ENCODE measurements at regions not wholly inside any gene's neighbourhood (a gene's known extent, or its start where the extent isn't known, plus 50 kb on each side); places are given as distances from the start of the nearest gene placed in this dataset.
A peak's percentile ranks its signal among the peaks of the same experiment; 100 is the strongest.

DNA sequence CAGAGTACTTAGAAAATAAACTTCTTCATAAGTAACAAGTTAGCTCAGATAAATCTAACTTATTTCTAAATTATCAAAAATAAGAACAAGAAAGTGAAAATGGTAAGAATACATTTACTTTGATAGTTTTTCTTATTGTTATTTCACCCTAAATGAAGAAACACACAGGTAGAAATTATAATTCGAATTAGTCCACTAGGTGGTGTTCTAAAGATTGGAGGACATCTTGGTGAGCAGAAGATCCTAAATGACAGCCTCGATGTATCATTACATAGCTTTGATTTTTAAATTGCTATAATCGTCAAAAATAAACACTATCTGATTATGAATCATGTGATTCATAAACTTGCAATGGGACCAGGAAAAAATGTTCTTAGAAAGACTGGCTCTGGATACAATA, 280.8 kb upstream of the UBE2E2 start:
- no peak for TF ChIP-seq EZH2phosphoT487 (IDR thresholded peaks at IDR 0.05; ENCODE audit: borderline replicate concordance, low read length)
- TF ChIP-seq, protein P1, sequence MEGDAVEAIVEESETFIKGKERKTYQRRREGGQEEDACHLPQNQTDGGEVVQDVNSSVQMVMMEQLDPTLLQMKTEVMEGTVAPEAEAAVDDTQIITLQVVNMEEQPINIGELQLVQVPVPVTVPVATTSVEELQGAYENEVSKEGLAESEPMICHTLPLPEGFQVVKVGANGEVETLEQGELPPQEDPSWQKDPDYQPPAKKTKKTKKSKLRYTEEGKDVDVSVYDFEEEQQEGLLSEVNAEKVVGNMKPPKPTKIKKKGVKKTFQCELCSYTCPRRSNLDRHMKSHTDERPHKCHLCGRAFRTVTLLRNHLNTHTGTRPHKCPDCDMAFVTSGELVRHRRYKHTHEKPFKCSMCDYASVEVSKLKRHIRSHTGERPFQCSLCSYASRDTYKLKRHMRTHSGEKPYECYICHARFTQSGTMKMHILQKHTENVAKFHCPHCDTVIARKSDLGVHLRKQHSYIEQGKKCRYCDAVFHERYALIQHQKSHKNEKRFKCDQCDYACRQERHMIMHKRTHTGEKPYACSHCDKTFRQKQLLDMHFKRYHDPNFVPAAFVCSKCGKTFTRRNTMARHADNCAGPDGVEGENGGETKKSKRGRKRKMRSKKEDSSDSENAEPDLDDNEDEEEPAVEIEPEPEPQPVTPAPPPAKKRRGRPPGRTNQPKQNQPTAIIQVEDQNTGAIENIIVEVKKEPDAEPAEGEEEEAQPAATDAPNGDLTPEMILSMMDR (conservative IDR thresholded peaks at IDR 0.05; ENCODE audit: low read depth, low read length), result peak; percentile 74
- Histone ChIP-seq H3K27ac (ENCODE audit: low read length) (no peak overlapping the region), H3K79me2 (ENCODE audit: low read length) (no peaks in the 10 kb centered on the region), H4K20me1 (ENCODE audit: low read length) (no peaks in the 10 kb centered on the region), H3K27me3 (ENCODE audit: low read length) (no peaks in the 10 kb centered on the region), H3K9me2 (replicated peaks; ENCODE audit: low read length) (no peaks in the 10 kb centered on the region), H3K4me3 (ENCODE audit: low read length) (no peak overlapping the region), H3K36me3 (ENCODE audit: low read depth, low read length) (no peaks in the 10 kb centered on the region), H3K9ac (ENCODE audit: low read length) (no peak overlapping the region), H3K4me2 (ENCODE audit: low read length) (0 out of 2 replicates have a peak overlapping the region, but pooled peaks have one; percentile 81), H3K9me3 (ENCODE audit: low read length) (no peaks in the 10 kb centered on the region), H3K4me1 (ENCODE audit: insufficient read depth, low read length) (peaks cover 34% of the 10 kb centered on the region), H2AFZ (ENCODE audit: low read length) (no peak overlapping the region), H3F3A (ENCODE audit: low read length, unreplicated experiment) (peaks cover 4% of the 10 kb centered on the region)
- DNase-seq, result peak; percentile 71
- BruUV-seq (replicated peaks), result no TSS peak
- intact Hi-C loops (cut with micrococcal nuclease), result loop anchor here (1.0 to 5.0 kb wide), 5 partner anchors 38 to 350 kb away; partner anchors contain the start of gene UBE2E2
- ChIA-PET CTCF (no interaction called here), POLR2A (ENCODE audit: unreplicated experiment) (no interaction called here)
- ATAC-seq, result peak; percentile 43

DNA sequence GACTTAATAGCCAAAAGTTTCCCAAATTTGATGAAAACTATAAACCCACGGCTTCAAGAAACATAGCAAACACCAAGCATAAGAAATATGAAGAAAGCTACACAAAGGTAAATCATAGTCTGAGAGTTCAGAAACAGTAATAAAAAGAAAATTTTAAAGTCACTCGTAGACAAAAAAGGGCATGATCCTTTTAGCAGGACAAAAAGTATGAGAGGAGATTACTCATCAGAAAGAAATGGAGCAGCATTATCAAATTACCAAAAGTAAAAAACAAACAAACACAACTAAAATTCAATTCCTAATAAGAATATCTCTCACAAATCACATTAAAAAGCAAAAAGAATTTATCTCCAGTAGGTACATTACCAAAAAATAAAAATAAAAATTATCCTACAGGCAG, 279.4 kb upstream of the UBE2E2 start:
- ChIA-PET POLR2A (ENCODE audit: unreplicated experiment) (no interaction called here), CTCF (interaction anchor here (0.7 to 1.0 kb wide), 2 partner anchors 37 to 467 kb away, joined by 4 to 7 read pairs; no protein-coding TSS in a partner anchor)
- DNase-seq (peak; percentile 62), ATAC-seq (peak; percentile 72)
- no peaks in the 10 kb centered on the region for H3K9me2 ChIP-seq (replicated peaks; ENCODE audit: low read length)
- peaks cover 34% of the 10 kb centered on the region for H3K4me1 ChIP-seq (ENCODE audit: insufficient read depth, low read length)
- intact Hi-C loops (cut with micrococcal nuclease), result loop anchor here (5.0 kb wide), 4 partner anchors 194 to 349 kb away; partner anchors contain the start of gene UBE2E2
- H3K9me3 ChIP-seq (ENCODE audit: low read length), result no peaks in the 10 kb centered on the region
- H3K27me3 ChIP-seq (ENCODE audit: low read length), result no peaks in the 10 kb centered on the region
- no peaks in the 10 kb centered on the region for H3K79me2 ChIP-seq (ENCODE audit: low read length)
- H3K4me3 ChIP-seq (ENCODE audit: low read length), result peak overlapping the region; percentile 52
- TF ChIP-seq EZH2phosphoT487 (IDR thresholded peaks at IDR 0.05; ENCODE audit: borderline replicate concordance, low read length) (no peak), EZH2 (IDR thresholded peaks at IDR 0.05; ENCODE audit: low read length, unreplicated experiment) (no peak)
- TF ChIP-seq, protein P1 (conservative IDR thresholded peaks at IDR 0.05; ENCODE audit: low read depth, low read length), result no peak
- H3K4me2 ChIP-seq (ENCODE audit: low read length), result peak overlapping the region; percentile 81
- BruUV-seq (replicated peaks), result no TSS peak
- H3F3A ChIP-seq (ENCODE audit: low read length, unreplicated experiment), result peaks cover 4% of the 10 kb centered on the region
- no peak overlapping the region for H3K9ac ChIP-seq (ENCODE audit: low read length)
- H3K27ac ChIP-seq (ENCODE audit: low read length), result peak overlapping the region; percentile 42
- no peaks in the 10 kb centered on the region for H4K20me1 ChIP-seq (ENCODE audit: low read length)
- H3K36me3 ChIP-seq (ENCODE audit: low read depth, low read length), result no peaks in the 10 kb centered on the region
- peak overlapping the region; percentile 45; the same call in 1 of the 2 replicates for H2AFZ ChIP-seq (ENCODE audit: low read length)

DNA sequence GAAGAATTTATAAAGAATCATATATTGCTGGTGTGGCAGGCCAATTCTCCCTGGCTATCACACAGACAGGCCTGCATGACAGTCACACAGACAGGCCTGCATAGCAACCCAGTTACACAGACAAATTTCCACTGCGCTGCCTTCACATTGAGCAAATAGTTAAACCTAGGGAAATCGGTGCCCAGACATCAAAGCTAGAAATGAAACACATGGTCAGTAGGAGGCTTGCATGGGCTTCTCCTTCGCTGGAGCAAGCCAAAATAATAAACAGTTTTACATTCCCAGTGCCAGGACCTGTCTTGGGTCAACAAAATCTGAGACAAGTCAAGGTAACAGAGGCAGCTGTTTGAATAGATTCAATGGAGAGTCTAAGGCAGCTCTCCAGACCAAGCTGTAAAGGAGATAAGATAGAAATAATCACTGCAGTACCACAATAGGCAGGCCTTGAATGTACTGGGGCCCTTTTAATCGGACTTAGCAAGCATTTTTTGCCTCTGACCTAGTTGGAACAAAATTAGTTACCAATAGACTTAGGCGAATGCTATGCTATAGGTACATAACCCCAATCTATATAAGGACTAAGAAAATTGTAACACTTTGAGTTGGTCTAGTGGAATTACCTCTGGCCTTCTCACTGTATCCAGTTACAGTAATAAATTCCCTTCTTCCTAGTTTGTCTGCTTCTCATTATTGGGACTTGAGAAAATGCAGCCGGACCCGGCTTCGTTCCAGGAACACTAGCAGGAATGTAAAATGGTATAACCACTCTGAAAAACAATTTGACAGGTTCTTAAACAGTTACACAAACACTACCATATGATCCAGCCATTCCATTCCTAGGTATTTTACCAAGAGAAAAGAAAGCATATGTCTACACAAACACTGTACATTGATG, 274.7 kb upstream of the UBE2E2 start:
- Histone ChIP-seq H3K27ac (ENCODE audit: low read length) (no peak overlapping the region), H4K20me1 (ENCODE audit: low read length) (no peaks in the 10 kb centered on the region), H3K79me2 (ENCODE audit: low read length) (no peaks in the 10 kb centered on the region), H3K9me2 (replicated peaks; ENCODE audit: low read length) (no peaks in the 10 kb centered on the region), H3K27me3 (ENCODE audit: low read length) (no peaks in the 10 kb centered on the region), H3K4me2 (ENCODE audit: low read length) (no peak overlapping the region), H3K4me1 (ENCODE audit: insufficient read depth, low read length) (peaks cover 12% of the 10 kb centered on the region), H3K36me3 (ENCODE audit: low read depth, low read length) (no peaks in the 10 kb centered on the region), H3K9ac (ENCODE audit: low read length) (no peak overlapping the region), H3F3A (ENCODE audit: low read length, unreplicated experiment) (peaks cover 1% of the 10 kb centered on the region), H2AFZ (ENCODE audit: low read length) (no peak overlapping the region), H3K9me3 (ENCODE audit: low read length) (no peaks in the 10 kb centered on the region), H3K4me3 (ENCODE audit: low read length) (no peak overlapping the region)
- DNase-seq (no peak), ATAC-seq (no peak)
- no peak for TF ChIP-seq EZH2phosphoT487 (IDR thresholded peaks at IDR 0.05; ENCODE audit: borderline replicate concordance, low read length)
- TF ChIP-seq, protein P1 (conservative IDR thresholded peaks at IDR 0.05; ENCODE audit: low read depth, low read length), result no peak
- TF ChIP-seq EZH2 (IDR thresholded peaks at IDR 0.05; ENCODE audit: low read length, unreplicated experiment), result no peak
- intact Hi-C loops (cut with micrococcal nuclease), result no loop called here
- no TSS peak for BruUV-seq (replicated peaks)
- CTCF ChIA-PET, result no interaction called here
- POLR2A ChIA-PET (ENCODE audit: unreplicated experiment), result no interaction called here
